MM.1S (cell line): ENCODE measurements at regions not wholly inside any gene's neighbourhood (a gene's known extent, or its start where the extent isn't known, plus 50 kb on each side); places are given as distances from the start of the nearest gene placed in this dataset.

ENCODE experiments used
- EZH2 ChIP-seq: fragments of 300-600 bp; sonication (generic); optimal IDR thresholded peaks from 2 replicates; pipeline ENCODE3; 2017; ENCODE audit warnings: low read depth, mild to moderate bottlenecking, antibody characterized with exemption, low read length, mixed read lengths
- TF ChIP-seq, protein P1 (sequence below): fragments of 300-600 bp; sonication (generic); IDR thresholded peaks from 2 replicates; pipeline ENCODE4 v1.5.1; 2016; ENCODE audit warnings: antibody characterized with exemption, low read length, mixed read lengths

DNA sequence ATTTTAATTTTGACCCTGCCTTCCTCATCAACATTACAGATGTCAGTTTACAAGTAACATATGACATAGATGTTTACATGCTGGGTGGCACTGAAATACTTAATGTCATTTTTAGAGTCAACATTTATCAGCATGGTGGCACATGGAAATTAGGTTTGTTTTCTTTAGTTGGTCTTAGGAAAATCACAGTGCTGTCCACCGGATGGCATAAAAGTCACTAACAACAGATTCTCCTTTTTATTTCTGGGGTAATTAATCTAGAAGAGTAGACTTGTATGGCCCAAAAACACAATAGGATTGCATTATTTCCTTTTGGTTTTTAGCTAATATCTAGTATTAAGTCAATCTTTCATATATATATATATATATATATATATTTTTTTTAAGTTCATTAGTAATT, 88.6 kb upstream of the HHIP start:
- TF ChIP-seq, protein P1, sequence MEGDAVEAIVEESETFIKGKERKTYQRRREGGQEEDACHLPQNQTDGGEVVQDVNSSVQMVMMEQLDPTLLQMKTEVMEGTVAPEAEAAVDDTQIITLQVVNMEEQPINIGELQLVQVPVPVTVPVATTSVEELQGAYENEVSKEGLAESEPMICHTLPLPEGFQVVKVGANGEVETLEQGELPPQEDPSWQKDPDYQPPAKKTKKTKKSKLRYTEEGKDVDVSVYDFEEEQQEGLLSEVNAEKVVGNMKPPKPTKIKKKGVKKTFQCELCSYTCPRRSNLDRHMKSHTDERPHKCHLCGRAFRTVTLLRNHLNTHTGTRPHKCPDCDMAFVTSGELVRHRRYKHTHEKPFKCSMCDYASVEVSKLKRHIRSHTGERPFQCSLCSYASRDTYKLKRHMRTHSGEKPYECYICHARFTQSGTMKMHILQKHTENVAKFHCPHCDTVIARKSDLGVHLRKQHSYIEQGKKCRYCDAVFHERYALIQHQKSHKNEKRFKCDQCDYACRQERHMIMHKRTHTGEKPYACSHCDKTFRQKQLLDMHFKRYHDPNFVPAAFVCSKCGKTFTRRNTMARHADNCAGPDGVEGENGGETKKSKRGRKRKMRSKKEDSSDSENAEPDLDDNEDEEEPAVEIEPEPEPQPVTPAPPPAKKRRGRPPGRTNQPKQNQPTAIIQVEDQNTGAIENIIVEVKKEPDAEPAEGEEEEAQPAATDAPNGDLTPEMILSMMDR: no peak
- no peak for TF ChIP-seq EZH2
